ENCODE measurements at regions not wholly inside any gene's neighbourhood (a gene's known extent, or its start where the extent isn't known, plus 50 kb on each side); places are given as distances from the start of the nearest gene placed in this dataset.

- Histone ChIP-seq H3K4me3 (ENCODE audit: extremely low read depth in 1 of 4, insufficient read depth in 2 of 4, low read depth in 3 of 4, low read length in 4 of 4) (no peak overlapping the region), H2BK12ac (ENCODE audit: low read depth, low read length) (no peak overlapping the region), H3K23ac (ENCODE audit: insufficient read length) (no peak overlapping the region), H3K4me1 (replicated peaks in 1 of 4; ENCODE audit: control insufficient read depth in 3 of 4, insufficient read depth in 4 of 4, low read length in 3 of 4) (no peaks in the 10 kb centered on the region), H4K20me1 (replicated peaks in 1 of 2; ENCODE audit: control insufficient read depth in 1 of 2, insufficient read depth in 2 of 2, low read length in 2 of 2) (no peaks in the 10 kb centered on the region), H4K5ac (ENCODE audit: insufficient read length, low read depth, low read length) (no peak overlapping the region), H3K4ac (replicated peaks; ENCODE audit: insufficient read length, low read depth, low read length) (no peak overlapping the region), H3K36me3 (ENCODE audit: control insufficient read depth in 2 of 4, insufficient read depth in 4 of 4, low read length in 3 of 4) (no peaks in the 10 kb centered on the region), H4K8ac (ENCODE audit: extremely low read depth, insufficient read depth, low read length) (no peak overlapping the region), H3K56ac (replicated peaks; ENCODE audit: insufficient read length, low read depth, low read length) (no peak overlapping the region), H2BK20ac (ENCODE audit: low read length) (no peak overlapping the region), H3K14ac (ENCODE audit: insufficient read length) (no peak overlapping the region), H2BK120ac (replicated peaks; ENCODE audit: low read depth, low read length) (no peak overlapping the region), H2BK15ac (ENCODE audit: low read length) (no peak overlapping the region), H3K23me2 (ENCODE audit: low read depth, low read length) (no peaks in the 10 kb centered on the region), H3K4me2 (ENCODE audit: insufficient read depth in 1 of 2, low read depth in 2 of 2, low read length in 2 of 2) (no peak overlapping the region), H3K9ac (replicated peaks in 1 of 4; ENCODE audit: extremely low read depth in 1 of 4, low read depth in 3 of 4, low read length in 3 of 4) (no peak overlapping the region), H2AFZ (ENCODE audit: low read length) (no peak overlapping the region), H3K27me3 (replicated peaks in 1 of 4; ENCODE audit: control insufficient read depth in 3 of 4, extremely low read depth in 1 of 4, insufficient read depth in 3 of 4, low read length in 3 of 4) (no peaks in the 10 kb centered on the region), H3K79me1 (ENCODE audit: low read depth, low read length) (no peaks in the 10 kb centered on the region), H2BK5ac (ENCODE audit: low read depth, low read length) (no peak overlapping the region), H3K27ac (ENCODE audit: low read depth, low read length) (no peak overlapping the region), H3K9me3 (ENCODE audit: insufficient read depth in 2 of 2, low read depth in 1 of 2, low read length in 1 of 2) (peaks cover 48 to 93% of the 10 kb centered on the region in 2 experiments), H3K18ac (ENCODE audit: extremely low read depth, low read length) (no peak overlapping the region), H3K79me2 (ENCODE audit: control insufficient read depth in 1 of 2, insufficient read depth in 2 of 2, low read length in 2 of 2) (no peaks in the 10 kb centered on the region), H4K91ac (replicated peaks; ENCODE audit: insufficient read length, low read length) (peak overlapping the region; percentile 65), H2AK5ac (ENCODE audit: low read depth, low read length) (no peak overlapping the region)
- 86% methylated on average over 29 of the region's 29 CpGs; no CpG with 5 or more reads in 1 of the 2 experiments for WGBS, 2 experiments (ENCODE audit: extremely low coverage in 1 of 2, insufficient coverage in 1 of 2, insufficient read length in 1 of 2, insufficient replicate concordance in 2 of 2, low coverage in 1 of 2, low lambda C conversion rate in 2 of 2, missing lambda C conversion rate in 1 of 2)
- ChIA-PET POLR2A (ENCODE audit: partially characterized antibody) (no interaction called here), CTCF (ENCODE audit: partially characterized antibody) (interaction anchor here (1.1 to 1.2 kb wide), 2 partner anchors 10 to 11 kb away, joined by 3 read pairs; no protein-coding TSS in a partner anchor)
- FAIRE-seq (no peak), DNase-seq (ENCODE audit: low read depth in 1 of 2, low spot score in 2 of 2) (peak in 1 of 2 experiments; percentile 35)
Measured at GRCh38 chr17:83178533-83179304, 99.3 kb downstream of the METRNL start.
